Medulla oblongata (tissue), 1 donor: ENCODE measurements at regions not wholly inside any gene's neighbourhood (a gene's known extent, or its start where the extent isn't known, plus 50 kb on each side); places are given as distances from the start of the nearest gene placed in this dataset.

Experiments used
- DNase-seq: peaks from one replicate; pipeline ENCODE4 v3.0.0-alpha.2; 2015; ENCODE audit errors: extremely low spot score

GRCh38 chr5:31137676-31138075, 55.8 kb upstream of the CDH6 start:
- no peak for DNase-seq

DNA sequence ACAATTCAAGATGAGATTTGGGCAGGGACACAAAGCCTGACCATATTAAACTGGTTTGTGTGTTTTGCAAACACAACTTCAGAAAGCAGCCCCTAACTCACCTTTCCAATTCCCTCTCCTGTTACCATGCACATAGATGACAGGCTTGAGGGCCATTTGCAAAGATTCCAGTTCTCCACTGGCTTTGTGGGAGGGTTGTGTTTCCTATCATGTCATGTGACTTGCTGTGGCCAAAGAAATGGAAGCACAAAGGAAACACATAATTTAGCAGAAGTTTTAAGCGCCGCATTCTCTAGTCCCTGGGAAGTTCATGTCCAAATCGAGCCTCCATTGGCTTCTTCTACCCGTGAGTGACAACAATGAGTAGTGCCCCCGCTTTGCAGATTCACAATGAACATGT, 57.9 kb upstream of the CDH6 start:
- no peak for DNase-seq

DNA sequence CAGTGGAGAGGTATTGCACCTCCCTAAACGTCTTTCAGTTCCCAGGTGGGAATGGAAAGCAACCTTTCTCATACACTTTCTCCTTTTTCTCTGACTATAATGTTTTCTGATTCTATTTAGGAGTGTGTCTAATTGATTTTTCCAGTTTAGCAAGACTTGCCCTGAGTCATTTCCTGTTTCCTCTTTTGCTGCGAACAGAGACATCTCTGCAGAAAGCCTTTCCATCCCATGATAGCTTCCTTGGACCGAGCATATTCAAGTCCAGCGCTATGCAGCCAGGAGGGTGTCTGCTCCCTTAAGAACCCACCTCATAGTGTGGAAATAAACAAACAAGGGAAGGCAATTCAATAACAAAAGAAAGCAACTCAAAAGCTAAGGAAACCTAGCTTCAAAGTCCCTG, 60.0 kb upstream of the CDH6 start:
- DNase-seq, result no peak

DNA sequence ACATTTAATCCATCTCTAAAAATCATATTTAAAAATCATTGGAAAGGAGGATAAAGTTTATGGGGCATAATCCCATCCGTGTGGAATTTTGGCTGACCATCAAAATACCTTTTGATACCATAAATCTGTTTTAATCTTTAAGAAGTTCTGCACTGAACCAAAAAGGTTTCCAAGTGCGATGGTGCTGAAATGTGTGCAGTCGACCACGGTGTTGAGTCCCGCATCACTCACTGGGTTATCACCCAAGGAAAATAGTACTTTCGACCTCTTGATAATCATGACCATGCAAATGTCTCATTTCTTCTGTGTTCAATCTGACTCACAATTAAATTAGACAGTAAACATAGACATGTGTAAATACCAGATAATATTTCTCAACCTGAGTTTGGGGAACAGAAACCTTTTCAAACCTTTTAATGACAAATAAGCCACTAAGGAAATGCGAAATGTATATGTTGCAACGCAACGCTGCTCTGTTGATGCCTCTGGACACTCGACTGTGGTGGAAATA, 62.0 kb upstream of the CDH6 start:
- DNase-seq, result no peak

- DNase-seq, result no peak
Observed at GRCh38 chr5:31130676-31131075, 62.8 kb upstream of the CDH6 start.

- no peak for DNase-seq
Observed at GRCh38 chr5:31124651-31125305, 68.7 kb upstream of the CDH6 start.

DNA sequence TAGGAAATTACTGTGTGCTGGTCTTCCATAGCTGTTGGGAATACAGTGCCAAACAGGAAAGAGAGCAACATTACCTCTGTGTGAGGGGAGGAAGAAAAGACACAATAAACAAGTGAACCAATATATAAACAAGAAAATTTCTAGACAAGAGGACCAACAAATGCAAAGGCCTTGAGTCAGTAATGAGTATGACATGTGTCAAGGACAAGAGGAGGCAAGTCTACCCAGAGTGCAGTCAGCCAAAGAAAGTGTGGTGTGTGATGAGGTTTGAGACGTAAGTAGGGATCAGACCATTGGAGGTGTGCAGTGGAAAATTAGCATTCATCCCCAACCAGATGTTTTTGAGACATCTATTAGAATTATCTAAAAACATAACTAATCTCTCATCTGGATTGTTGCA, 69.5 kb upstream of the CDH6 start:
- no peak for DNase-seq

DNA sequence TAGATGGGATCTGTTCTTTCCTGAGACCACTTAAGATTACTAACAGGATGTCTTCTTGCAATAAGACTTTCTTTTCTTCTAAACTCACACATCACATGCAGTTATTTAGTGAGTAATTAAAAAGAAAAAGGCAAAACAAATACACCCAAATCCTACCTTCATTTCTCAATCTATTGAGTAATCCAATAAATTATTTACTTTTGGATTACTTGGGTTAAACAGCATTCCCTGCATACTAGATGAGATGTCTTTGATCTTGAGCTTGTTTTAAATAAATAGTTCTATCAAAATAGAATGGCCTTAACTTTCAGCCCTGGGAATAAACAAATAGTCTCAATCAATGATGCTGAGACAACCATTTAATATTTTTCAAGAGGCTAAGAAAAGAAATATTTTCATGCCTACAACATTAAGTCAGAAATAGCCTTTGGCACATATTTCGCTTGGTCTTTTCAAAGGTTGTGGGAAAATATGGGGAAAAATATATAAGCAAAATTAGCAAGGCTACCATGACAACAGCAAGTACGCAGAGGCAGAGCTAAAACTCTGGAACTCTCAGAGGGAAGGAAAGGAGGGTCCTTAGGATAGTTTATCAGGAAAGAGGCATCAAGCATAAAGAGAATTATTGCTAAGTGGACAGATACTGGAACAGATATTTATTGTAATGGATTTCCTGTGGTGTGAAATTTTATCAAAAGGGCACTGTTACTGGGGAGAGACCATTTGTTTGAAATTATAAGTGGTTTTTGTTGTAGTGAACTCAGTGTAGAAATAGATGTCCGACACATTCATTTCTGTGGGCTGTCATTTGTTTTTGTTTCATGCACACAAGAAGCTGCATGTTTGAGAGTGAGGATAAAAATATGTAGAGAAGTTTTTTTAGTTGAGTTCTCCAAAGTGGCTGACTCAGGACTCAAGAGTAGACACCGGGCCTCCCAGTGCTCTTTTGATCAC, 70.2 kb upstream of the CDH6 start:
- no peak for DNase-seq

- DNase-seq, result no peak
Observed at GRCh38 chr5:31121224-31121623, 72.3 kb upstream of the CDH6 start.

- DNase-seq, result no peak
Observed at GRCh38 chr5:31120642-31120948, 72.9 kb upstream of the CDH6 start.

GRCh38 chr5:31119938-31120641, 73.4 kb upstream of the CDH6 start:
- no peak for DNase-seq

DNA sequence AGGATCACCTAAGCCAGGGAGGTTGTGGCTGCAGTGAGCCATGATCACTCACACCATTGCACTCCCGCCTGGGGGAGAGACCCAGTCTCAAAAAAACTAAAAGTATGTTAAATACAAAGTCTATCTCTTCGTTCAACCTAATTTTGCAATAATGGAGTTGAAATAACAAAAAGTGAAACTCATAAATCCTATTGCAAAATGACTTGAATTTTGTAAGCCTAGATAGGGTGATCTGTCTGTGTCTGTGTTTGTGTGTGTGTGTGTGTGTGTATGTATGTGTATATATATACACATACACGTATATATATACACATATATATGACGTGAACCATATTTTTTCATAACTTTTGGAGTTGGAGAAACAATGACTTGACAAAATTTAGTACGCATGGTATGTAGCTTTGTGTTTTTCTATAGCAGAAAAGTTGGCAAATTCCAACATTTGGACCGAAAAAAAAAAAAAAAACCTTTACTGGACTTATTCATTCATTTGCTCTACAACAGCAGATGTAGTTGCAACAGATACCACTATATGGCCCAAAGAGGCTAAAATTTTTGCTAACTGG, 76.9 kb upstream of the CDH6 start:
- DNase-seq, result no peak

DNA sequence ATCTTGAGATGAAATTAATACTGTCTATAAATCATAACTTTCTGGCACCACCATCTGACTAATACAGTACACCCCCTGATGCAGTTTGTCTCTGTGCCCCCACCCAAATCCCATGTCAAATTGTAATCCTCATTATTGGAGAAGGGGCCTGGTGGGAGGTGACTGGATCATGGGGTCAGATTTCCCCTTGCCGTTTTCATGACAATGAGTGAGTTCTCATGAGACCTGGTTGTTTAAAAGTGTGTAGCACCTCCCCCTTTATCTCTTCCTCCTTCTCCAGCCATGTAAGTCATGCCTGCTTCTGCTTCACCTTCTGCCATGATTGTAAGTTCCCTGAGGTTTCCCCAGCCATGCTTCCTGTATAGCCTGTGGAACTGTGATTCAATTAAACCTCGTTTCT, 78.7 kb upstream of the CDH6 start:
- DNase-seq, result no peak

DNA sequence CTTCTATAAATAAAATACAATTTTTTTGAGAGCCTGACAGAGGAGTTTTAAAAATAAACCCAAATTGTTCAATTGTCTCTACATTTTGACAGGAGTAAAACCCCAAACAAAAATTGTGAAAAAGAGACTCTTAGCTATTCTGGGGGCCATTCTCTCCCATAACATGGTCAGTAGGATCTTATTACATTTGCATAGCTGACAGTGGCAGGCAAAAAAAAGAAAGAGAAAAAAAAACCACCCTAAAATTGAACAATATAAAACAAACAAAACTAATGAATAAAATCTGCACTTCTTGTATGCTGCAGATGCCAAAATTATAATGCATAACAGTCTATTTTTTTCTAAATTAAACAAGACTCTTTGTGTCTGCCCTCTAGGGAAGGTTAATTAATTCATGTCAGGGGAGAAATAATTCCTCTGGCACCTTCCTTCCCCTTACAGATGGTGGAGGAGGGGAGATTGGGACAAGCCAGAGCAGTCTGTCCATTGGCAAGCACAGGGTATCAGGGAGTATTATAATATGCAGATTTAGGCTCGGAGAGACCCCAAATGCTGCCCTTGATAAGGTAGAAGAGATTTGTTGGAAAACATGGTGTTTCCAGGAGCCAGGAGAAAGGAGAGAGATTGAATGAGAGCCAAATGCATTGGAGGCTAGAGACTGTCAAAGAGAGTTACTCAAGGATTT, 79.7 kb upstream of the CDH6 start:
- DNase-seq, result no peak

DNA sequence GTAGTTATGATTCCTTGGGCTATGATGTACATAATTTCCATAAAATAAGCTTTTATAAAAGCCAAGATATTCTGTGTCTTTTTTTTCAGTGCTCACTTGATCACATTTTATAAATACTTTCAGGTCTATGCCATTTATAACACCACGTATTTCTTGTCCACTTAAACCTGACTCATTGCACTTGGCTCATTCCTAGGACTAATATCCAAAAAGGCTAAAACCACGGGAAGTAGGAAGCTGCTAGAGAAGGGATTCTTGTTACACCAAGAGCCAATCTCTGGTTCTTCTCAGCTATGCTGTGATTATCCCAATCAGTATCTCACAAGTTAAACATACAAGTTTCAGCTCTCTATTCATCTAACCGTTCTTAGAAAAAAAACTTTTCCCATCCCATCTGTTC, 80.4 kb upstream of the CDH6 start:
- no peak for DNase-seq

DNA sequence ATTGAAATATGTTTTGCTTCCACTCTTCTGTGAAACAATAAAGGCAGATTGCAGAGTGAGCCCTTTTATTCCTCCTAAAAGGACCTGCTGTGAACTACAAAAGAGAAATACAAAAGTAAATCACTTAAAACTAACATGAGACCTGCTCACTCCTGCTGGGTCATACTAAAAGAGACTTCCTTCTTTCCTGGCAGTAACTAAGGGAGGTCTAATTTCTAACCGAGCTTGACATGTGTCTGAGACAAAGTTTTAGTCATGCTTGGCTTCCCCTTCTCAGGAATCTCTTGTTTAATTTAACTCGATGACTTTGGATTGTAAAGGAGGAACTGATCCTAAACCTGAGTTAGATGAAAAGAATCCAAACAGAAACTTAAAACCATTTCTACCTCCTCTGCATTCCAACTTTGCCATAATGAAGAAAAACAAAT, 86.4 kb upstream of the CDH6 start:
- DNase-seq, result no peak

GRCh38 chr5:31106691-31107090, 86.8 kb upstream of the CDH6 start:
- DNase-seq, result no peak

GRCh38 chr5:31106278-31106677, 87.2 kb upstream of the CDH6 start:
- DNase-seq, result no peak

DNA sequence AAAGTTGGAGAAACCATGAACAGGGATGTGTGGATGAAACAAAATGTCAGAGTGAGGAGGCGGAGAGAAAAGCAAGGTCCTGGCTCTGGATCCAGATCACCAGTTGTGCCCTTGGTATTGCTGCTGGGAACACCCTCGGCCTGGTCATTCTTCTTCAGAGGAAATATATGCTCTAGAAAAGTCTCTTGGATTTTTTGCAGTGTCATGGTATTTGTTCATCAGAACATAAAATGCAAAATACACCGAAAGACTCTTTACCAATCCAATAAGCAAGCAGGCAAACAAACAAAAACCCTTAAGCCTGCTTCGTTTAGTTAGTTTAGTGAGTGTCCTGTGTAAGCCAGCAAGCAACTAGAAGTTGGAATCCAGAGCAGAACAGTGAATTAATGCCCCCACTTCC, 88.7 kb upstream of the CDH6 start:
- no peak for DNase-seq

DNA sequence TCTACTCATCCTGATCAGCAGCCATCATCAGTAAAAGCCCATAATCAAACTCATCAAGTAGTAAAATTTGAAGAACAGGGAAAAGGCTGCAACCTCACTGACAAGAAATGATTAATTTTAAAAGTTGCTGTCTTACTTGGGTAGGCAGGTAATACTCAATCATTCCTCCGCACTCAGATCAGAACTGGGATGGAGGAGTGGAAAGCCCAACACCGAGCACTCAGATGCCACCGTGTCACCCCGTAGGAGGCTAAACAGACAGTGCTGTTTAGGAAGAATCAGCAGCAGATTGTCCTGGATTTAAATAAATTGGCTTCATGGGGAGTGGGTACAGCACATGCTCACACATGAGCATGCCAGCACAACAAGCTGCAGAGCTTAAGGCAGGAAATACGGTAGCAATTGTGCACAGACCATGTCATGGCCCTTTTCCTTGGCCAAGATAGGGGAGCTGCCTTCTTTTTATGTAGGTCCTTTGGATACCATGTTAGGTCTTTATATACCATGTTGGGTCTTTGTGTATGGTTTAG, 92.6 kb upstream of the CDH6 start:
- no peak for DNase-seq

GRCh38 chr5:31100047-31100575, 93.4 kb upstream of the CDH6 start:
- DNase-seq, result no peak
